Liver (tissue), 3 donors: ENCODE measurements at regions not wholly inside any gene's neighbourhood (a gene's known extent, or its start where the extent isn't known, plus 50 kb on each side); places are given as distances from the start of the nearest gene placed in this dataset.

ENCODE experiments used
- ATF3 ChIP-seq: IDR thresholded peaks from 2 replicates; pipeline ENCODE4 v1.6.1; 2016; ENCODE audit warnings: antibody characterized with exemption
- CTCF ChIP-seq: fragments of 150-350 bp; IDR thresholded peaks from 2 replicates; pipeline ENCODE4 v1.5.1; 2017; ENCODE audit warnings: improper control_type of control experiment, low read depth, low read length; ENCODE audit not compliant: missing input control
- JUND ChIP-seq, 2 donors: IDR thresholded peaks; 2 replicates each; pipeline ENCODE4 v1.6.1; 2016; ENCODE audit warnings: antibody characterized with exemption in 2 of 2
- MAX ChIP-seq: IDR thresholded peaks from 2 replicates; pipeline ENCODE4 v1.6.1; 2016; ENCODE audit warnings: antibody characterized with exemption
- RAD21 ChIP-seq, 2 donors: IDR thresholded peaks; 2 replicates each; pipeline ENCODE4 v1.6.1; 2016; ENCODE audit warnings: antibody characterized with exemption in 2 of 2, mild to moderate bottlenecking in 2 of 2
- RXRA ChIP-seq, 2 donors: IDR thresholded peaks; 2 replicates each; pipeline ENCODE4 v1.6.1; 2017 to 2018; ENCODE audit warnings: antibody characterized with exemption in 2 of 2, mild to moderate bottlenecking in 1 of 2
- SP1 ChIP-seq: IDR thresholded peaks from 2 replicates; pipeline ENCODE4 v1.6.1; 2018; ENCODE audit warnings: antibody characterized with exemption, mild to moderate bottlenecking
- TAF1 ChIP-seq: conservative IDR thresholded peaks from 2 replicates; pipeline ENCODE4 v1.6.1; 2016; ENCODE audit warnings: antibody characterized with exemption, mild to moderate bottlenecking
- YY1 ChIP-seq: IDR thresholded peaks from 2 replicates; pipeline ENCODE4 v1.6.1; 2016; ENCODE audit warnings: antibody characterized with exemption, mild to moderate bottlenecking
- donor health status: healthy.
- donor health status: healthy.

- TF ChIP-seq JUND (IDR thresholded peaks at IDR 0.05) = no peak
- no peak for TF ChIP-seq CTCF
- no peak for TF ChIP-seq RAD21 (IDR thresholded peaks at IDR 0.05)
- TF ChIP-seq TAF1 = no peak
- no peak for TF ChIP-seq ATF3
- no peak for TF ChIP-seq YY1
- no peak for TF ChIP-seq SP1
- no peak for TF ChIP-seq MAX
- no peak for TF ChIP-seq RXRA (IDR thresholded peaks at IDR 0.05)
These were observed 2197.0 kb downstream of the ARAP2 start for GRCh38 chr4:34047363-34047762.
